OCI-LY3 (cell line): ENCODE measurements at regions not wholly inside any gene's neighbourhood (a gene's known extent, or its start where the extent isn't known, plus 50 kb on each side); places are given as distances from the start of the nearest gene placed in this dataset.

Experiments
- EZH2phosphoT487 ChIP-seq: fragments of 200-600 bp; shearing (Covaris generic); IDR thresholded peaks from 2 replicates; pipeline ENCODE4 v1.6.1; 2018; ENCODE audit warnings: antibody characterized with exemption, mixed run types, low read depth
- TF ChIP-seq, protein P1 (sequence below): fragments of 200-600, 300-600 bp; sonication (generic); IDR thresholded peaks from 2 replicates; pipeline ENCODE4 v1.5.1; 2014; ENCODE audit warnings: antibody characterized with exemption, low read length, low read depth

DNA sequence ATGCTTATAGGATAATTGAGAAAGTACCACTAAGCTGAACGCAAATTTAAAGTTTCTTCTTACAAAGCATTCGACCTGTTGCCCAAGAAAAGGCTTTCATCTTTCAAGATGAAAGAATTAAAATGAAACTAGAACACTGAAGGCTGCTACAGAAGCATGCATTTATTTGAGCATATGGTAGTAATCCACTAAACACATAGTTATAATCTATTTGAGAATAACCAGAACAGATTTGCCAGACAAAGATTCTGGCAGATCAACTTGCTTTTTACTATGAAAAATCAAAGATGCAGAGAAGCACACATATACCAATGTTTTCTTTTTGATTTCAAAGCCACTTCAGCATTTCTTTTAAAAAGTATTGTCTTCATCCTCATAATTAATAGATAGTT is 412.2 kb downstream of the UTRN start:
- TF ChIP-seq, protein P1, sequence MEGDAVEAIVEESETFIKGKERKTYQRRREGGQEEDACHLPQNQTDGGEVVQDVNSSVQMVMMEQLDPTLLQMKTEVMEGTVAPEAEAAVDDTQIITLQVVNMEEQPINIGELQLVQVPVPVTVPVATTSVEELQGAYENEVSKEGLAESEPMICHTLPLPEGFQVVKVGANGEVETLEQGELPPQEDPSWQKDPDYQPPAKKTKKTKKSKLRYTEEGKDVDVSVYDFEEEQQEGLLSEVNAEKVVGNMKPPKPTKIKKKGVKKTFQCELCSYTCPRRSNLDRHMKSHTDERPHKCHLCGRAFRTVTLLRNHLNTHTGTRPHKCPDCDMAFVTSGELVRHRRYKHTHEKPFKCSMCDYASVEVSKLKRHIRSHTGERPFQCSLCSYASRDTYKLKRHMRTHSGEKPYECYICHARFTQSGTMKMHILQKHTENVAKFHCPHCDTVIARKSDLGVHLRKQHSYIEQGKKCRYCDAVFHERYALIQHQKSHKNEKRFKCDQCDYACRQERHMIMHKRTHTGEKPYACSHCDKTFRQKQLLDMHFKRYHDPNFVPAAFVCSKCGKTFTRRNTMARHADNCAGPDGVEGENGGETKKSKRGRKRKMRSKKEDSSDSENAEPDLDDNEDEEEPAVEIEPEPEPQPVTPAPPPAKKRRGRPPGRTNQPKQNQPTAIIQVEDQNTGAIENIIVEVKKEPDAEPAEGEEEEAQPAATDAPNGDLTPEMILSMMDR = no peak
- TF ChIP-seq EZH2phosphoT487 = no peak
